Activated CD4-positive, alpha-beta memory T cell treated with anti-CD3 and anti-CD28 coated beads for 36 hours (primary cell): ENCODE measurements at regions not wholly inside any gene's neighbourhood (a gene's known extent, or its start where the extent isn't known, plus 50 kb on each side); places are given as distances from the start of the nearest gene placed in this dataset.
"Not testable (repeated sequence)": the region's sequence is repeated elsewhere in the genome, so short reads cannot be mapped to it uniquely, and the experiment has no call there.

Source experiments
- CTCF ChIA-PET: fragments of 350-600 bp; sonication (Branson Sonifier 250); formaldehyde crosslinking; loops from one replicate; lab custom pipeline; 2021; ENCODE audit warnings: antibody characterized with exemption, inconsistent platforms; lab: Charles Lee
- POLR2A ChIA-PET: fragments of 350-600 bp; sonication (Branson Sonifier 250); formaldehyde crosslinking; loops from one replicate; lab custom pipeline; 2021; ENCODE audit warnings: antibody characterized with exemption; lab: Charles Lee
- DNase-seq: peaks from one replicate; pipeline ENCODE4 v3.0.0-alpha.2; 2020
- H3K27ac Mint-ChIP-seq: one replicate; pipeline ENCODE4 v1.8.0; 2021; ENCODE audit warnings: mixed read lengths
- H3K27me3 Mint-ChIP-seq: one replicate; pipeline ENCODE4 v1.8.0; 2021; ENCODE audit warnings: mixed read lengths
- H3K36me3 Mint-ChIP-seq: one replicate; pipeline ENCODE4 v1.8.0; 2021; ENCODE audit warnings: mixed read lengths
- H3K4me1 Mint-ChIP-seq: one replicate; pipeline ENCODE4 v1.8.0; 2021; ENCODE audit warnings: low read depth, mixed read lengths
- H3K4me3 Mint-ChIP-seq: one replicate; pipeline ENCODE4 v1.8.0; 2021; ENCODE audit warnings: mild to moderate bottlenecking, mixed read lengths
- H3K9me3 Mint-ChIP-seq: one replicate; pipeline ENCODE4 v1.8.0; 2021; ENCODE audit warnings: mixed read lengths
- intact Hi-C: fragments of 100-400 bp; cut with micrococcal nuclease; formaldehyde crosslinking; loops from one replicate; pipeline ENCODE4 v1.15.1; 2023

DNA sequence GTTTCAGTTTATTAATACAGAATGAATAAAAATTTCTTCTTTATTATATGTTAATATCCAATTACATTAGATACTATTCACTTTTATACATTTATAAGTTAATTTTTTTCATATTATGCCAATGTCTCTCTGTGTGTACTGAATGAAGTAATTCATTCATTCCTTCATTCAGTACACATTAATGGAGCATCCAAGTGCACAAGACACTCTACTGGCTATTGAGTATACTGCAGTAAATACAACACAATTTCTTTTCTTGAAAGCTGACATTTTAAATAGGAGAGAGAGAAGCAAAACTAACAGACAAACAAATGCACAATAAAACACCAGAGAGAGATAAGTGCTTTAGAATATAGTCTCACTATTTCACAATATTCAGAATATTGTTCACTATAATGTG lies 1038.3 kb upstream of the SPRY2 start:
- intact Hi-C loops, result no loop called here
- Mint-ChIP-seq H3K9me3 (peaks cover 4% of the 10 kb centered on the region), H3K36me3 (no peaks in the 10 kb centered on the region), H3K27me3 (no peaks in the 10 kb centered on the region), H3K27ac (no peak overlapping the region), H3K4me3 (no peak overlapping the region), H3K4me1 (no peaks in the 10 kb centered on the region)
- CTCF ChIA-PET, result no interaction called here
- POLR2A ChIA-PET, result no interaction called here
- no peak for DNase-seq

DNA sequence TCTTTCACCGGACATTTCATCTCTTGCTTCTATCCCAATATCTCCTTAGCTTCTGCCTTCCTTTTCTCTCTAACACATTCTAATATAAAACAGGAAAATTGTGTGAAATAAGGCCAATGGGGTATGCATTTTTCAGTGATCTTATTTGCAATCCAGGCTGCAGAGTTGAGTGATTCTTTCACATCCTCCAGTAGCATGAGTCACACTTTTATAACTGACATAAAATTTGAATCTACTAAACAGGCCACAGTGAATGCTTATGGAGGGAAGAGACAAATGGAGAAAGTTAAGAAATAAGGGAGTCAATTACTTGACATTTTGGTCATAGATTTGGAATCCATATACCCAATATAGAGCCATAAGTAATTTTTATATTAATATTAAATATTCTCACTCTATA lies 1037.0 kb upstream of the SPRY2 start:
- no peak for DNase-seq
- H3K27ac Mint-ChIP-seq, result no peak overlapping the region
- ChIA-PET CTCF (no interaction called here), POLR2A (no interaction called here)
- peaks cover 6% of the 10 kb centered on the region for H3K9me3 Mint-ChIP-seq
- H3K4me3 Mint-ChIP-seq, result no peak overlapping the region
- no peaks in the 10 kb centered on the region for H3K27me3 Mint-ChIP-seq
- intact Hi-C loops, result no loop called here
- no peaks in the 10 kb centered on the region for H3K36me3 Mint-ChIP-seq
- H3K4me1 Mint-ChIP-seq, result no peaks in the 10 kb centered on the region

DNA sequence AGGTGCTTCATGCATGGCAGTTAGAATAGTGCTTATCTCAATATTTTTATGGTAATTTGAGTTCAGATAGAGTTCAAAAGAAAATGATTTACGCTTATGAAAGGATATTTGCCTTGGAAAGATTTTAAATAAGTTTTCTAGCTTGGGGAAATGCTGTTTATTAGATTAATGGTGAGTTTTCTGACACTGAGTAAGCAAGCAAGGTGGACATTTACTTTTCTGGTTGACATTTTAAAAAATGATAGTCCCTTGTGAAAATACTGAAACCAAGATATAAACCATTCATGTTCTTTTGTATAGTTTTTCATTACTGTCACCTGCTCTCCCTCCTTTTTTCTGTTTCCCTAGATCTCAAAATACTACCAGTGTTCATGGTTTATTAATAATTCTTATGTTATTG lies 1034.8 kb upstream of the SPRY2 start:
- Mint-ChIP-seq H3K27ac (no peak overlapping the region), H3K36me3 (no peaks in the 10 kb centered on the region), H3K9me3 (peaks cover 8% of the 10 kb centered on the region), H3K27me3 (no peaks in the 10 kb centered on the region), H3K4me1 (no peaks in the 10 kb centered on the region), H3K4me3 (no peak overlapping the region)
- ChIA-PET CTCF (no interaction called here), POLR2A (no interaction called here)
- intact Hi-C loops, result no loop called here
- DNase-seq, result no peak

DNA sequence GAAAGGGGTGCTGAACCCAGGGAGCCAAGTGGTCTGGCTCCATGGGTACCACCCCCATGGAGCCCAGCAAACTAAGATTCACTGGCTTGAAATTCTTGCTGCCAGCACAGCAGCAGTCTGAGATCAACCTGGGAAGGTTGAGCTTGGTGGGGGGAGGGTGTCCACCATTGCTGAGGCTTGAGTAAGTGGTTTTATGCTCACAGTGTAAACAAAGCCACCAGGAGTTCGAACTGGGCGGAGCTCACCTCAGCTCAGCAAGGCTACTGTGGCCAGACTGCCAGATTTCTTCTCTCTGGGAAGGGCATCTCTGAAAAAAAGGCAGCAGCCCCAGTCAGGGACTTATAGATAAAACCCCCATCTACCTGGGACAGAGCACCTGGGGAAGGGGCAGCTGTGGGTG lies 1021.8 kb upstream of the SPRY2 start:
- H3K9me3 Mint-ChIP-seq, result peaks cover 22% of the 10 kb centered on the region
- H3K27me3 Mint-ChIP-seq, H3K4me3 Mint-ChIP-seq, CTCF ChIA-PET, POLR2A ChIA-PET, DNase-seq, intact Hi-C loops, H3K36me3 Mint-ChIP-seq, H3K27ac Mint-ChIP-seq, H3K4me1 Mint-ChIP-seq: not testable (repeated sequence)

DNA sequence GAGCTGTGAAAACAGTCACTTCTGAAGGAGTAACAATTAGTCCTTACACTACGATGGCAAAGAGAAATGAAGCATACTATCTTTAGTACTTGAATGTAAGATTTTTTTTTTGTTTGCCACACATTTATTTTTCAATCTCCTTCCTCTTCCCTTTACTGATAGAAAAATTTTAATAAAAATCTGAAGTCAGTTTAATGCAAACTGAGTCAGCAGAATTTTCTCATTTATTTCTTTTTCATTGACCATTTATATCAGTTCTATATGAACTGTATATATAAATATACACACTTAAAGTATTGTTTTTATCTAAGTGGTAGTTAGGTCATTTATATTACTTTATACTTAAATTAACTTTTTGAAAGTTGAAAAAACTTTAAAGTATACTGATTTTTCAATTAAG lies 1009.1 kb upstream of the SPRY2 start:
- intact Hi-C loops, result no loop called here
- Mint-ChIP-seq H3K4me3 (no peak overlapping the region), H3K4me1 (no peaks in the 10 kb centered on the region), H3K36me3 (no peaks in the 10 kb centered on the region), H3K27ac (no peak overlapping the region), H3K27me3 (no peaks in the 10 kb centered on the region), H3K9me3 (peaks cover 5% of the 10 kb centered on the region)
- CTCF ChIA-PET, result no interaction called here
- no peak for DNase-seq
- POLR2A ChIA-PET, result no interaction called here

DNA sequence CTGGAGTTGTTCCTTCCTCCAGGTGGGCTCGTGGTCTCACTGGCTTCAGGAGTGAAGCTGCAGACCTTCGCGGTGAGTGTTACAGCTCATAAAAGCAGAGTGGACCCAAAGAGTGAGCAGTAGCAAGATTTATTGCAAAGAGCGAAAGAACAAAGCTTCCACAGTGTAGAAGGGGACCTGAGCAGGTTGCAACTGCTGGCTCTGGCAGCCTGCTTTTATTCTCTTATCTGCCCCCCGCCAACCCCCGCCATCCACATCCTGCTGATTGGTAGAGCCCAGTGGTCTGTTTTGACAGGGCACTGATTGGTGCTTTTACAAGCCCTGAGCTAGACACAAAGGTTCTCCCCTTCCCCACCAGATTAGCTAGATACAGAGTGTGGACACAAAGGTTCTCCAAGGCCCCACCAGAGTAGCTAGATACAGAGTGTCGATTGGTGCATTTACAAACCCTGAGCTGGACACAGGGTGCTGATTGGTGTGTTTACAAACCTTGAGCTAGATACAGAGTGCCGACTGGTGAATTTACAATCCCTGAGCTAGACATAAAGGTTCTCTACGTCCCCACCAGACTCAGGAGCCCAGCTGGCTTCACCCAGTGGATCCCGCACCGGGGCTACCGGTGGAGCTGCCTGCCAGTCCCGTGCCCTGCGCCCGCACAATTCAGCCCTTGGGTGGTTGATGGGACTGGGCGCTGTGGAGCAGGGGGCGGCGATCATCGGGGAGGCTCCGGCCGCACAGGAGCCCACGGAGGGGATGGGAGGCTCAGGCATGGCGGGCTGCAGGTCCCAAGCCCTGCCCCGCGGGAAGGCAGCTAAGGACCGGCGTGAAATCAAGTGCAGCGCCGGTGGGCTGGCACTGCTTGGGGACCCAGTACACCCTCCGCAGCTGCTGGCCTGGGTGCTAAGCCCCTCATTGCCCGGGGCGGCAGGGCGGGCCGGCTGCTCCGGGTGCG lies 999.5 kb upstream of the SPRY2 start:
- H3K4me3 Mint-ChIP-seq, CTCF ChIA-PET, DNase-seq, H3K9me3 Mint-ChIP-seq, intact Hi-C loops, POLR2A ChIA-PET, H3K27me3 Mint-ChIP-seq, H3K4me1 Mint-ChIP-seq, H3K36me3 Mint-ChIP-seq, H3K27ac Mint-ChIP-seq: not testable (repeated sequence)

DNA sequence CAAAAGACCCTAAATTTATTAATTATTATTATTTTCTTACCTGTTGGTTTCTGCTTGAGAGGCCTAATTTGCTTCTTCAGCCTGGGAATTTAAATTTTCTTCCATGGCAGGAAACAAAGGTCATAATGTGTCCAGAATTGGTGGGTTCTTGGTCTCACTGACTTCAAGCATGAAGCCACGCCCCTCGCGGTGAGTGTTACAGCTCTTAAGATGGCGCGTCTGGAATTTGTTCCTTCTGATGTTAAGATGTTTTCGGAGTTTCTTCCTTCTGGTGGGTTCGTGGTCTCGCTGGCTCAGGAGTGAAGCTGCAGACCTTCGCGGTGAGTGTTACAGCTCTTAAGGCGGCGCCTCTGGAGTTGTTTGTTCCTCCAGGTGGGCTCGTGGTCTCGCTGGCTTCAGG lies 998.7 kb upstream of the SPRY2 start:
- H3K4me3 Mint-ChIP-seq, H3K9me3 Mint-ChIP-seq, H3K27me3 Mint-ChIP-seq, H3K4me1 Mint-ChIP-seq, DNase-seq, H3K27ac Mint-ChIP-seq, CTCF ChIA-PET, POLR2A ChIA-PET, intact Hi-C loops, H3K36me3 Mint-ChIP-seq: not testable (repeated sequence)

DNA sequence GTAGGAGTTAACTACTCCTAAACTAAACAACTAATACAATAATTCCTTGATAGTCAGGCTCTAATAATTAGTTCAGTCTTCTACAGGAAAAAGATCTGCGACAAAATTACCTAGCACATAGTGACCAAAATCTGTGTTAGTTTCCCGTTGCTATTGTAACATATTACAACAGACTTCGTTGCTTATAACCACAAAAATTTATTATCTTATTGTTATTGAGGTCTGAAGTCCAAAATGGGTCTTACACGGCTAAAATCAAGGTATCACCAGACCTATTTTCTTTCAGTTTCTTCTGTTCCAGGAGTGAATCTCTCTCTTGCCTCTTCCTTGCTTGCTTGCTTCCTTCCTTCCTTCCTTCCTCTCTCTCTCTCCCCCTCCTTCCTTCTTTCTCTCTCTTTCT lies 993.6 kb upstream of the SPRY2 start:
- Mint-ChIP-seq H3K9me3 (peaks cover 8% of the 10 kb centered on the region), H3K36me3 (no peaks in the 10 kb centered on the region), H3K27ac (no peak overlapping the region), H3K27me3 (no peaks in the 10 kb centered on the region), H3K4me1 (no peaks in the 10 kb centered on the region), H3K4me3 (no peak overlapping the region)
- ChIA-PET CTCF (no interaction called here), POLR2A (no interaction called here)
- intact Hi-C loops, result no loop called here
- DNase-seq, result no peak

DNA sequence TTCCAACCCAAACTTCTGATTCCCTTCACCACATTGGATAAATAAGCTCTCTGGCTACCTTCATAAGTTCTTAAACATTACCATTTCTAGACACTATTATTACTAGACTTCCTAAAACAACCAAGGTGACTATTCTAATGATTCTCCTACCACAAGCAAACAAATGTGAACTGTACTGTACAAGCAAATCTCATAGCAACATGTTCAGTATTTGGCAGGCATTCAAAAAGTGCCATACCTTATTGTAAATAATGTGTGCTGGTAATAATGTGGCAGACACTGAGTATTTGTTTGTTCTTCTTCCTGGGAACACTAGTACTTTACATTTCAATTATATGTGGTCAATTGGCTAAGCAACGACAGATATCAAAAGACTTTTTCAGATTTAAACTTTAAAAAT lies 986.0 kb upstream of the SPRY2 start:
- ChIA-PET CTCF (no interaction called here), POLR2A (no interaction called here)
- H3K36me3 Mint-ChIP-seq, result no peaks in the 10 kb centered on the region
- intact Hi-C loops, result no loop called here
- H3K4me3 Mint-ChIP-seq, result no peak overlapping the region
- no peaks in the 10 kb centered on the region for H3K27me3 Mint-ChIP-seq
- DNase-seq, result no peak
- H3K4me1 Mint-ChIP-seq, result no peaks in the 10 kb centered on the region
- no peak overlapping the region for H3K27ac Mint-ChIP-seq
- H3K9me3 Mint-ChIP-seq, result peaks cover 5% of the 10 kb centered on the region

DNA sequence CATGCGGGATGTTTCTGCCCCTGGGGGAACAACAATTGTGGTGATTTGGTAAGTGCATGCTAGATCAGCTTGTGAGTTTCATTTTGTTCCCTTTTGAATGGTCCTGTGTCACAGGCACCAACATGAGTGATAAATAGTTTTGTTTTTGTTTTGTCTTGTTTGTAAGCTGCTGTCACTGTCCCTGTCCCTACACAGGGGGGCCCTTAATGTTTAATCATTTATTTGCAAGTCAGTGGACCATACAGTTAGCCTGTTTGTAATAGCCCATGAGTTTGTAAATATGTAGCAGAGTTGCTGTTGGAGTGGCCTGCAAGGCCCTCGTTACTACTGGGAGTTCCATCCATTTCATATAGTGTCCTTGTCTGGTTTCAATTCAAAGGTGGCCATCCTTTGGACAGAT lies 979.6 kb upstream of the SPRY2 start:
- H3K27me3 Mint-ChIP-seq, result no peaks in the 10 kb centered on the region
- H3K27ac Mint-ChIP-seq, result no peak overlapping the region
- intact Hi-C loops, result no loop called here
- ChIA-PET CTCF (no interaction called here), POLR2A (no interaction called here)
- H3K36me3 Mint-ChIP-seq, result no peaks in the 10 kb centered on the region
- no peak overlapping the region for H3K4me3 Mint-ChIP-seq
- H3K4me1 Mint-ChIP-seq, result no peaks in the 10 kb centered on the region
- peaks cover 7% of the 10 kb centered on the region for H3K9me3 Mint-ChIP-seq
- no peak for DNase-seq

DNA sequence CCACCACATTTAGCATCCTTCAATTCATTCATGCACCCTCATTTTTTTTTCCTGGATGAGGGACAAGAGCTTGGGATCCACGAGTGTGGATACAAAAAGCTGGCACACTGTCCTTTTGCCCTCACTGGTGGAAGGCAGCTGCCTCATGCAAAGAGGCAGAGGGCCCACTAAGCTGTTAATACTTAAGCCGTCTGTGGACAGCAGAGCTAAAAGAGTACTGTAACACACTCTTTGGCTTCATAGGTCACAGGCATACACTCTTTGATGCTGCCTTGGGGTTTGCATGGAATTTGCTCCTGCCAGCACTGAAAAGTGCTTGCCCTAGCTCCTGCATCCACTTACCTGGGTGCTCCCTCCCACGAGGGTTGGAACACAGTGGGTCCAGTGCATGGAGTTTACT lies 978.4 kb upstream of the SPRY2 start:
- POLR2A ChIA-PET, result no interaction called here
- no peak overlapping the region for H3K4me3 Mint-ChIP-seq
- no peaks in the 10 kb centered on the region for H3K4me1 Mint-ChIP-seq
- intact Hi-C loops, result no loop called here
- CTCF ChIA-PET, result no interaction called here
- no peaks in the 10 kb centered on the region for H3K27me3 Mint-ChIP-seq
- H3K27ac Mint-ChIP-seq, result no peak overlapping the region
- H3K9me3 Mint-ChIP-seq, result peaks cover 7% of the 10 kb centered on the region
- no peak for DNase-seq
- H3K36me3 Mint-ChIP-seq, result no peaks in the 10 kb centered on the region

DNA sequence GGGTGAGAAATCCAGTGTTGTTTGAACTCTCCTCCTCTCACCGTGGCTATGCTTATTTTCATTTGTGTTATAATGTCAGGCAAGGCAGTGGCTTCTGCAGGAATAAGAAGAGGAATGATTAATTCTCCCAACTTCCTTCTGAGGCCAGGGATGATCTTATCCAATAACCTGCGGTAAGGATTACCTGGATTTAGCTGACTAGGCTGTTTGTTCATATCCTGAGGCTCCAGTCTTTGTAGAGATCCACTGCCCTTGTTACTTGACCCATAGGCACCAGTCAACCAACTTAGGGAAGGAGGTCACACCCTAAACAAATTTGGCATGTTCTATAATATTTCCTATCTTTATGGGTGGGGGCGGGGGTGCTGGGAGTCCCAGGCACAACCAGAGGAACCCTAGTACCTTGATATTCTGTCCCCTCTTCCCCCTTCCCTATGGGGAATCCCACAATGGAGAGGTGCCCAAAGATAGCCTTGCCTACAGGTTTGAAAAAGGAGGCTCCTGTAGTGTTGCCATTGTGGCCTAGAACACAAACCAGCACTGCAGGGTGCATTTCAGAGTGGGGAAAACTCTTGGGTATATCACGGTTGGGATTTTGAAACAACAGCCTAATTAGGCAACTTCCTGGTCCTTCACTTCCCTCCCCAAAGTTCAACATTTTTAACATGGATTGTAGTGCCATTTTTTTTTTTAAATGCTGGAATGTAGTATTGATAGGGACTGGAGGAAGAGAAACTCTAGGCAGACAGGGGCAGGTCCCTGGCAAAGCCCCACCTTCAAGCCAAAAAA lies 977.5 kb upstream of the SPRY2 start:
- peaks cover 7% of the 10 kb centered on the region for H3K9me3 Mint-ChIP-seq
- no peaks in the 10 kb centered on the region for H3K27me3 Mint-ChIP-seq
- ChIA-PET CTCF (no interaction called here), POLR2A (no interaction called here)
- no peaks in the 10 kb centered on the region for H3K4me1 Mint-ChIP-seq
- H3K4me3 Mint-ChIP-seq, result no peak overlapping the region
- H3K27ac Mint-ChIP-seq, result no peak overlapping the region
- intact Hi-C loops, result no loop called here
- DNase-seq, result no peak
- H3K36me3 Mint-ChIP-seq, result no peaks in the 10 kb centered on the region

DNA sequence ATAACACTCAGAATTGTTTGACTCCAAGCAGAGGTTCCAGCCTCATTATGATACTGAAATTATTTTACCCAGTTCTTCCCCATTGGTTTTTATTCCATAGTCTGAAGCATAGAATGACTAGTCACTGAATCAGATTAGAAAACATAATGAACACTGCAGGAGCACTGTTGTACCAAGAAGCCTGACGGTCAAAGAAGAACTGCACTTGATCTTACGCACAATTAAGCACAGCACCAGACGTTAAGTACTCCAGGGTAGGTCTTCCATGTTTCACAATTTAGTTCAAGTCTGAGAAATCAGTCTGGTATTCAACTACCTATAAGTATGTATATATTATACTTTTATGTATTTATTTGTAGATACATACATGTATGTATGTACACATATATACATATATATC lies 973.5 kb upstream of the SPRY2 start:
- H3K9me3 Mint-ChIP-seq, result peaks cover 9% of the 10 kb centered on the region
- no peak overlapping the region for H3K27ac Mint-ChIP-seq
- POLR2A ChIA-PET, result no interaction called here
- no peaks in the 10 kb centered on the region for H3K36me3 Mint-ChIP-seq
- H3K27me3 Mint-ChIP-seq, result no peaks in the 10 kb centered on the region
- intact Hi-C loops, result no loop called here
- H3K4me1 Mint-ChIP-seq, result no peaks in the 10 kb centered on the region
- no peak overlapping the region for H3K4me3 Mint-ChIP-seq
- CTCF ChIA-PET, result no interaction called here
- no peak for DNase-seq
